Neutrophil (primary cell): ENCODE measurements at regions not wholly inside any gene's neighbourhood (a gene's known extent, or its start where the extent isn't known, plus 50 kb on each side); places are given as distances from the start of the nearest gene placed in this dataset.

Source experiments
- H3K27ac ChIP-seq: fragments of 200-600 bp; sonication (generic); 2 replicates; pipeline ENCODE4 v1.5.1; 2016; ENCODE audit warnings: mild to moderate bottlenecking, moderate library complexity
- H3K27me3 ChIP-seq: fragments of 200-600 bp; sonication (generic); 2 replicates; pipeline ENCODE4 v1.6.0; 2016; ENCODE audit warnings: mild to moderate bottlenecking
- H3K36me3 ChIP-seq: fragments of 200-600 bp; sonication (generic); 2 replicates; pipeline ENCODE4 v1.5.1; 2017
- H3K4me1 ChIP-seq, 2 experiments: fragments of 200-600 bp in 1 of 2; sonication (generic) in 1 of 2; 1 replicate in 1 of 2; 2 replicates in 1 of 2; pipeline versions ENCODE4 v1.5.1 to v1.6.1; 2013 to 2016; ENCODE audit warnings: low read depth in 1 of 2, low read length in 1 of 2, mild to moderate bottlenecking in 1 of 2, moderate library complexity in 1 of 2; ENCODE audit not compliant: control insufficient read depth in 1 of 2, insufficient read depth in 1 of 2
- H3K4me3 ChIP-seq, 2 experiments: fragments of 200-600 bp in 1 of 2; sonication (generic) in 1 of 2; 1 replicate in 1 of 2; 2 replicates in 1 of 2; pipeline ENCODE4 v1.5.1; 2013 to 2016; ENCODE audit warnings: low read depth in 1 of 2, low read length in 1 of 2, mild to moderate bottlenecking in 1 of 2, moderate library complexity in 1 of 2
- H3K9me3 ChIP-seq: fragments of 200-600 bp; sonication (generic); 2 replicates; pipeline ENCODE4 v1.5.1; 2016
- CTCF ChIP-seq: fragments of 200-600 bp; sonication (generic); IDR thresholded peaks from 2 replicates; pipeline ENCODE4 v1.5.1; 2016; ENCODE audit warnings: antibody characterized with exemption

DNA sequence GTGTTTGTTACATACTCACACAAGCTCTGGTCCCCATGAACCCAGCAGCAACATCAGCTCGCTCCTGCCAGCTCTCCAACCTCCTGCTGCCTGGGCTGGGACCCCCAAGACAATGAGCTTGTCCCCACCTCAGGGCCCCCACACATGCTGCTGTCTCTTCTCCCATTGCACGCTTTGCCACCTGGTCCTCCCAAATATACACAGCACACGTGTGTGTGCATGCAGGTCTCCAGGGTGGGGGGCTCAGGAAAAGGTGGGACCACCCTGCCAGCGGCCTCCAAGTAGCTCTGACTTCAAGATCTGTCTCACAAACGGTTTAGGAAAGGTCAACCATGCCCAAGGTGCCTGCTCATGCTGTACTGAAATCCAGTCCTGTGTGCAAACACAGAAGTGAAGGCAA is 68.1 kb upstream of the CCND1 start:
- no peak for TF ChIP-seq CTCF
- peaks cover 48% of the 10 kb centered on the region for H3K27me3 ChIP-seq
- H3K4me1 ChIP-seq = peaks cover 19 to 26% of the 10 kb centered on the region in 2 experiments
- no peaks in the 10 kb centered on the region for H3K36me3 ChIP-seq
- no peak overlapping the region for H3K27ac ChIP-seq
- H3K9me3 ChIP-seq = no peaks in the 10 kb centered on the region
- H3K4me3 ChIP-seq = no peak overlapping the region

- Histone ChIP-seq H3K27ac (no peak overlapping the region), H3K4me3 (no peak overlapping the region), H3K36me3 (no peaks in the 10 kb centered on the region), H3K4me1 (peaks cover 19 to 31% of the 10 kb centered on the region in 2 experiments), H3K9me3 (no peaks in the 10 kb centered on the region), H3K27me3 (peaks cover 43% of the 10 kb centered on the region)
- TF ChIP-seq CTCF = no peak
Observed at GRCh38 chr11:69573761-69574607, 67.0 kb upstream of the CCND1 start.

- Histone ChIP-seq H3K9me3 (no peaks in the 10 kb centered on the region), H3K27me3 (peaks cover 43% of the 10 kb centered on the region), H3K27ac (no peak overlapping the region), H3K4me1 (peaks cover 19 to 31% of the 10 kb centered on the region in 2 experiments), H3K4me3 (no peak overlapping the region), H3K36me3 (no peaks in the 10 kb centered on the region)
- TF ChIP-seq CTCF = no peak
Observed at GRCh38 chr11:69574608-69575255, 66.2 kb upstream of the CCND1 start.

DNA sequence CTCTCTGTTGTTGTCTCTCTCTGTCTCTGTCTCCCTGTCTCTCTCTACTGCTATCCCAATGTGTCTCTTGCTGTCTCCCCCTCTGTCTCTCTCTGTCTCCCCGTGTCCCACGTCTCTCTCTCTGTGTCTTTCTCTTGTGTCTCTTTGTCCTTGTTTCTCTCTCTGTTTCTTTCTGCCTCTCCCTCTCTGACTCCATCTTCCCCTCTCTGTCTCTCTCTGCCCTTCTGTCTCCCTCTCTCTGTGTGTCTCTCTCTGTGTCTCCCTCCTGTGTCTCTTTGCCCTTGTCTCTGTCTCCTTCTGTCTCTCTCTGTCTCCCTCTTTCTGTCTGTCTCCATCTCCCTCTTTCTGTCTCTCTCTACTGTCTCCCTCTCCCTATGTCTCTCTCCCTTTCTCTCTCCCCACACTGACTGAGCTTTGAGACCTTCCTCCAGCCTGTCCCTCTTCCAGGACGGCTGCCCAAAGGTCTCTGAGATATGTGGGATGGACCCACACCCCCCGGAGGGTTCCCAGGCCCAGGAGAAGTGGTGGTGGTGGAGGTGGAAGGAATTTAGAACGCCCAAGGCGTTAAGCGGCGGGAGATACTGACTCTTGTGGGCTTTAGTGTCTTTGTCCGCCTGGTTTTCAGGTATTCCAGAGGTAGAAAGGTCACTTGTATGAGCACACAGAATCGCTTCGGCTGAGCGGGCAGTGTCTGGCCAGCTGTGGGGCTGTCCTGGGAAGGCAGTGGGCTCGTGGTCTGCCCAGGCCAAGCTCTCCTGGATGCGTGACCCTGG is 65.5 kb upstream of the CCND1 start:
- peaks cover 37% of the 10 kb centered on the region for H3K27me3 ChIP-seq
- H3K27ac ChIP-seq = peak overlapping the region; percentile 51
- H3K36me3 ChIP-seq = no peaks in the 10 kb centered on the region
- H3K9me3 ChIP-seq = no peaks in the 10 kb centered on the region
- H3K4me1 ChIP-seq = peaks cover 19 to 31% of the 10 kb centered on the region in 2 experiments
- H3K4me3 ChIP-seq = peak overlapping the region in 1 of 2 experiments; percentile 34
- TF ChIP-seq CTCF = no peak

GRCh38 chr11:69576069-69576782 is 64.7 kb upstream of the CCND1 start:
- Histone ChIP-seq H3K27ac (peak overlapping the region; percentile 51), H3K9me3 (no peaks in the 10 kb centered on the region), H3K4me3 (peak overlapping the region; percentile 19 to 34), H3K27me3 (peaks cover 30% of the 10 kb centered on the region), H3K4me1 (peaks cover 19 to 31% of the 10 kb centered on the region in 2 experiments), H3K36me3 (no peaks in the 10 kb centered on the region)
- TF ChIP-seq CTCF = no peak
